ENCODE measurements at regions not wholly inside any gene's neighbourhood (a gene's known extent, or its start where the extent isn't known, plus 50 kb on each side); places are given as distances from the start of the nearest gene placed in this dataset.

DNA sequence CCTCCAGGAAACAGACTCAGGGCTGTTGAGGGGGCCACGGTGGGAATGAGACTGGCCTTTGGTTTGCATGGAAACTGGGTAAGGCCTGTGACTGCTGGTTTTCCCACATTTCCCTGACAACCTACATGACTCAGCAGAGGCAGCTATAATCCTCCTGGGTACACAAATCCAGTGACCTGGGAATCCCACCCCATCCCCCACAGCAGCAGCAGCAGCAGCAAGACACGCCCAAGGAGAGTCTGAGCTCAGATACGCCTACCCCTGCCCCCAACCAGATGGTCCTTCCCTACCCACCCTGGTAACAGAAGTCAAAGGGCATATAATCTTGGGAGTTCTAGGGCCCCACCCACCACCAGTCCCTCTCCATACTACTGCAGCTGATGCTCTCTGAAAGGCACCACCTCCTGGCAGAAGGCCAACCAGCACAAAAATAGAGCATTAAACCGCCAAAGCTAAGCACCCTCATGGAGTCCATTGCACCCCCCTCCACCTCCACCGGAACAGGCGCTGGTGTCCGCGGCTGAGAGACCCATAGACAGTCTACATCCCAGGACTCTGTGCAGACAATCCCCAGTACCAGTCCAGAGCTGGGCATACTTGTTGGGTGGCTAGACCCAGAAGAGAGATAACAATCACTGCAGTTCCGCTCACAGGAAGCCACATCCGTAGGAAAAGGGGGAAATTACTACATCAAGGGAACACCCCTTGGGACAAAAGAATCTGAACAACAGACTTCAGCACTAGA is 237.2 kb upstream of the SPRY2 start:
- Histone ChIP-seq H3K4me3 (no peak overlapping the region), H3K27ac (ENCODE audit: control insufficient read depth, insufficient read depth) (no peak overlapping the region), H3K27me3 (replicated peaks in 1 of 2; ENCODE audit: control insufficient read depth in 2 of 2, insufficient read depth in 2 of 2, low read length in 1 of 2) (no peaks in the 10 kb centered on the region), H3K4me2 (ENCODE audit: control insufficient read depth, insufficient read depth) (no peak overlapping the region), H3K9me3 (replicated peaks; ENCODE audit: control insufficient read depth, insufficient read depth, low read length) (no peaks in the 10 kb centered on the region), H3K9ac (ENCODE audit: control insufficient read depth, insufficient read depth, low read length) (no peak overlapping the region), H3K36me3 (ENCODE audit: control insufficient read depth in 2 of 2, insufficient read depth in 2 of 2, low read length in 1 of 2) (no peaks in the 10 kb centered on the region), H4K20me1 (ENCODE audit: control insufficient read depth, insufficient read depth) (no peaks in the 10 kb centered on the region), H3K79me2 (ENCODE audit: control insufficient read depth, insufficient read depth, low read length) (no peaks in the 10 kb centered on the region), H3K4me1 (ENCODE audit: control insufficient read depth, insufficient read depth, low read length) (no peaks in the 10 kb centered on the region), H2AFZ (ENCODE audit: control insufficient read depth, low read depth, low read length) (no peak overlapping the region)
- no TSS peak for BruUV-seq (replicated peaks)
- RAD21 ChIA-PET (ENCODE audit: unreplicated experiment): no interaction called here
- SMC1A ChIA-PET (ENCODE audit: uncharacterized antibody, unreplicated experiment): interaction anchor here (0.7 to 1.6 kb wide), 3 partner anchors 25 to 218 kb away, joined by 3 to 4 read pairs (median 3); no protein-coding TSS in a partner anchor
- WGBS (ENCODE audit: insufficient coverage, insufficient replicate concordance, low lambda C conversion rate, missing lambda C conversion rate): 53% methylated on average over 10 of the region's 10 CpGs
- intact Hi-C loops (cut with micrococcal nuclease; ENCODE audit: unreplicated experiment): no loop called here
- FAIRE-seq: no peak
- POLR2A ChIA-PET: no interaction called here
- in situ Hi-C loops (cut with MboI): no loop called here
- CTCF ChIA-PET: interaction anchor here (0.5 to 1.7 kb wide), 3 partner anchors 8 to 171 kb away, joined by 3 to 4 read pairs (median 3); no protein-coding TSS in a partner anchor
- no peak for ATAC-seq
- DNase-seq (ENCODE audit: low read depth, low spot score): no peak
- TF ChIP-seq MYC (IDR thresholded peaks at IDR 0.05; ENCODE audit: insufficient read depth, insufficient read length, insufficient replicate concordance, low read length, severe bottlenecking) (no peak), SMARCA5 (IDR thresholded peaks at IDR 0.05) (no peak), LARP7 (IDR thresholded peaks at IDR 0.05) (no peak), HDAC2 (IDR thresholded peaks at IDR 0.05) (no peak), TCF3 (IDR thresholded peaks at IDR 0.05; ENCODE audit: borderline replicate concordance, insufficient read depth, low read depth, low read length) (no peak), SIN3A (IDR thresholded peaks at IDR 0.05; ENCODE audit: low read depth, low read length) (no peak), ZNF24 (IDR thresholded peaks at IDR 0.05) (no peak), BHLHE40 (IDR thresholded peaks at IDR 0.05; ENCODE audit: borderline replicate concordance in 1 of 2, low read depth in 2 of 2, low read length in 1 of 2) (no peak)
- TF ChIP-seq, protein P1, sequence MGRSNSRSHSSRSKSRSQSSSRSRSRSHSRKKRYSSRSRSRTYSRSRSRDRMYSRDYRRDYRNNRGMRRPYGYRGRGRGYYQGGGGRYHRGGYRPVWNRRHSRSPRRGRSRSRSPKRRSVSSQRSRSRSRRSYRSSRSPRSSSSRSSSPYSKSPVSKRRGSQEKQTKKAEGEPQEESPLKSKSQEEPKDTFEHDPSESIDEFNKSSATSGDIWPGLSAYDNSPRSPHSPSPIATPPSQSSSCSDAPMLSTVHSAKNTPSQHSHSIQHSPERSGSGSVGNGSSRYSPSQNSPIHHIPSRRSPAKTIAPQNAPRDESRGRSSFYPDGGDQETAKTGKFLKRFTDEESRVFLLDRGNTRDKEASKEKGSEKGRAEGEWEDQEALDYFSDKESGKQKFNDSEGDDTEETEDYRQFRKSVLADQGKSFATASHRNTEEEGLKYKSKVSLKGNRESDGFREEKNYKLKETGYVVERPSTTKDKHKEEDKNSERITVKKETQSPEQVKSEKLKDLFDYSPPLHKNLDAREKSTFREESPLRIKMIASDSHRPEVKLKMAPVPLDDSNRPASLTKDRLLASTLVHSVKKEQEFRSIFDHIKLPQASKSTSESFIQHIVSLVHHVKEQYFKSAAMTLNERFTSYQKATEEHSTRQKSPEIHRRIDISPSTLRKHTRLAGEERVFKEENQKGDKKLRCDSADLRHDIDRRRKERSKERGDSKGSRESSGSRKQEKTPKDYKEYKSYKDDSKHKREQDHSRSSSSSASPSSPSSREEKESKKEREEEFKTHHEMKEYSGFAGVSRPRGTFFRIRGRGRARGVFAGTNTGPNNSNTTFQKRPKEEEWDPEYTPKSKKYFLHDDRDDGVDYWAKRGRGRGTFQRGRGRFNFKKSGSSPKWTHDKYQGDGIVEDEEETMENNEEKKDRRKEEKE (IDR thresholded peaks at IDR 0.05): no peak
- TF ChIP-seq, protein P2, sequence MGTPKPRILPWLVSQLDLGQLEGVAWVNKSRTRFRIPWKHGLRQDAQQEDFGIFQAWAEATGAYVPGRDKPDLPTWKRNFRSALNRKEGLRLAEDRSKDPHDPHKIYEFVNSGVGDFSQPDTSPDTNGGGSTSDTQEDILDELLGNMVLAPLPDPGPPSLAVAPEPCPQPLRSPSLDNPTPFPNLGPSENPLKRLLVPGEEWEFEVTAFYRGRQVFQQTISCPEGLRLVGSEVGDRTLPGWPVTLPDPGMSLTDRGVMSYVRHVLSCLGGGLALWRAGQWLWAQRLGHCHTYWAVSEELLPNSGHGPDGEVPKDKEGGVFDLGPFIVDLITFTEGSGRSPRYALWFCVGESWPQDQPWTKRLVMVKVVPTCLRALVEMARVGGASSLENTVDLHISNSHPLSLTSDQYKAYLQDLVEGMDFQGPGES (IDR thresholded peaks at IDR 0.05): no peak

All from GM12878 (cell line).